K562 (cell line): ENCODE measurements at regions not wholly inside any gene's neighbourhood (a gene's known extent, or its start where the extent isn't known, plus 50 kb on each side); places are given as distances from the start of the nearest gene placed in this dataset.

Experiments
- ATAC-seq: fragments of 200-7000 bp; cut with Tn5 transposase; 3 replicates; pipeline ENCODE4 v1.9.1; 2020; ENCODE audit warnings: moderate library complexity
- BruUV-seq: library from RNA; stranded (reverse); fragments of 400-500 nt; replicated peaks from 2 replicates; lab custom pipeline; 2021; lab: Mats Ljungman, UMichigan
- CTCF ChIA-PET: fragments of 300-600 bp; formaldehyde crosslinking; extraction: SDS; loops from one replicate; lab custom pipeline; 2021; ENCODE audit warnings: low intra/inter-chr PET ratio; lab: Yijun Ruan, JAX
- POLR2A ChIA-PET: fragments of 300-600, 350-650 bp; sonication (Branson Sonifier 250); formaldehyde crosslinking; extraction: SDS; loops from one replicate; lab custom pipeline; 2021; ENCODE audit warnings: antibody characterized with exemption, inconsistent platforms; lab: Yijun Ruan, JAX
- DNase-seq, 4 experiments: peaks; one replicate each; pipeline versions ENCODE4 v3.0.0 to v3.0.0-alpha.2; 2011 to 2018; ENCODE audit warnings: low spot score in 3 of 4, mixed read lengths in 3 of 4; ENCODE audit errors: extremely low read depth in 1 of 4
- FAIRE-seq: peaks from 2 replicates; lab custom pipeline; 2011; peaks lifted over from hg19 to GRCh38; lab: Jason Lieb, UNC
- H2AFZ ChIP-seq: 2 replicates; pipeline ENCODE4 v1.6.0; 2011; ENCODE audit warnings: low read depth, low read length, control low read depth, inconsistent platforms
- H3K27ac ChIP-seq: fragments of 200-600 bp; 3 replicates; pipeline ENCODE4 v1.8.0; 2011; ENCODE audit warnings: low read depth, mild to moderate bottlenecking, control low read depth, inconsistent platforms, low read length, moderate library complexity, mixed read lengths; ENCODE audit errors: extremely low read depth
- H3K27me3 ChIP-seq, 2 experiments: fragments of 300-600 bp in 1 of 2; 2 replicates in 1 of 2; 3 replicates in 1 of 2; pipeline versions ENCODE4 v1.6.0 to v1.8.0; 2011; ENCODE audit warnings: inconsistent platforms in 2 of 2, low read length in 2 of 2, mild to moderate bottlenecking in 1 of 2, mixed read lengths in 1 of 2, moderate library complexity in 1 of 2; ENCODE audit not compliant: control insufficient read depth in 2 of 2, insufficient read depth in 2 of 2
- H3K36me3 ChIP-seq: fragments of 300-600 bp; 3 replicates; pipeline ENCODE4 v1.8.0; 2011; ENCODE audit warnings: mild to moderate bottlenecking, low read length, inconsistent platforms; ENCODE audit not compliant: control insufficient read depth, insufficient read depth
- H3K4me1 ChIP-seq, 2 experiments: fragments of 200-600 bp in 1 of 2; replicated peaks in 1 of 2; 2 replicates in 1 of 2; 3 replicates in 1 of 2; pipeline versions ENCODE4 v1.5.1 to v1.8.0; 2011; ENCODE audit warnings: inconsistent platforms in 2 of 2, low read length in 2 of 2, mild to moderate bottlenecking in 1 of 2, mixed read lengths in 1 of 2, moderate library complexity in 1 of 2; ENCODE audit not compliant: control insufficient read depth in 2 of 2, insufficient read depth in 2 of 2
- H3K4me2 ChIP-seq: 2 replicates; pipeline ENCODE4 v1.6.1; 2011; ENCODE audit warnings: low read length, control low read depth, inconsistent platforms, mixed read lengths; ENCODE audit not compliant: insufficient read depth
- H3K4me3 ChIP-seq: fragments of 200-600 bp; sonication (generic), shearing (Covaris generic); 2 replicates; pipeline ENCODE4 v1.5.1; 2016; ENCODE audit warnings: control low read depth, inconsistent platforms
- H3K79me2 ChIP-seq: fragments of 200-600 bp; 3 replicates; pipeline ENCODE4 v1.8.0; 2011; ENCODE audit warnings: low read length, inconsistent platforms; ENCODE audit not compliant: control insufficient read depth, insufficient read depth
- H3K9ac ChIP-seq, 2 experiments: 2 replicates each; pipeline versions ENCODE4 v1.6.0 to v1.6.1; 2011; ENCODE audit warnings: low read depth in 2 of 2, low read length in 2 of 2, control low read depth in 1 of 2, inconsistent platforms in 1 of 2, mild to moderate bottlenecking in 1 of 2, mixed read lengths in 1 of 2; ENCODE audit not compliant: insufficient read depth in 1 of 2
- H3K9me1 ChIP-seq: one replicate; pipeline ENCODE4 v1.6.0; 2011; ENCODE audit warnings: inconsistent platforms, mild to moderate bottlenecking, low read length, moderate library complexity; ENCODE audit not compliant: control insufficient read depth, insufficient read depth
- H3K9me3 ChIP-seq: replicated peaks from 2 replicates; pipeline ENCODE4 v1.5.1; 2011; ENCODE audit warnings: low read depth, low read length, inconsistent platforms; ENCODE audit not compliant: control insufficient read depth, insufficient read depth
- H4K20me1 ChIP-seq: replicated peaks from 2 replicates; pipeline ENCODE4 v1.6.1; 2011; ENCODE audit warnings: low read length, inconsistent platforms, mixed read lengths; ENCODE audit not compliant: control insufficient read depth, insufficient read depth
- FOSL1 ChIP-seq: fragments of 200-800 bp; sonication (Bioruptor generic); conservative IDR thresholded peaks from 2 replicates; pipeline ENCODE4 v1.6.1; 2016; ENCODE audit warnings: missing genetic modification characterization, missing compliant biosample characterization
- MEIS2 ChIP-seq: fragments of 450-650 bp; IDR thresholded peaks from 2 replicates; pipeline ENCODE4 v1.6.1; 2014; ENCODE audit warnings: mild to moderate bottlenecking; ENCODE audit not compliant: partially characterized antibody
- TFE3 ChIP-seq: fragments of 450-650 bp; formaldehyde crosslinking; IDR thresholded peaks from 2 replicates; pipeline ENCODE4 v1.4.0; 2020; ENCODE audit warnings: mild to moderate bottlenecking, mixed read lengths
- ZBTB43 ChIP-seq: sonication (generic); formaldehyde crosslinking; IDR thresholded peaks from 2 replicates; pipeline ENCODE4 v1.8.0; 2023; ENCODE audit warnings: mild to moderate bottlenecking, missing genetic modification reagents
- ZNF384 ChIP-seq: IDR thresholded peaks from 2 replicates; pipeline ENCODE4 v1.6.1; 2012; ENCODE audit warnings: low read depth, low read length, improper control_type of control experiment
- WGBS: fragments of 100-300 bp; shearing (Covaris generic); methylation state at CpG from one replicate; pipeline ENCODE4 v1.1.6; 2016; ENCODE audit warnings: low coverage, mixed read lengths; ENCODE audit not compliant: insufficient coverage; ENCODE audit errors: missing lambda C conversion rate; 5-methylcytosine and 5-hydroxymethylcytosine counted together
- in situ Hi-C: fragments of 300-500 bp; cut with MboI; formaldehyde crosslinking; loops from 4 replicates; pipeline ENCODE4 v1.15.0; 2018; ENCODE audit warnings: inconsistent platforms, mixed read lengths
- intact Hi-C: fragments of 100-400 bp; cut with micrococcal nuclease; formaldehyde crosslinking; loops from 2 replicates; pipeline ENCODE4 v1.14.2; 2022
- TF ChIP-seq, protein P1 (sequence below), 2 experiments: fragments of 450-650 bp in 1 of 2; sonication (generic) in 1 of 2; formaldehyde crosslinking in 1 of 2; IDR thresholded peaks in 1 of 2; conservative IDR thresholded peaks in 1 of 2; 2 replicates each; pipeline versions ENCODE4 v1.6.1 to v1.8.1; 2016 to 2023; ENCODE audit warnings: mild to moderate bottlenecking in 2 of 2, moderate library complexity in 2 of 2, inconsistent platforms in 1 of 2, missing genetic modification reagents in 1 of 2
- TF ChIP-seq, protein P2 (sequence below): sonication (generic); formaldehyde crosslinking; IDR thresholded peaks from 2 replicates; pipeline ENCODE4 v1.8.0; 2022; ENCODE audit warnings: missing genetic modification reagents, mild to moderate bottlenecking, moderate library complexity, borderline replicate concordance
- TF ChIP-seq, protein P3 (sequence below): fragments of 450-650 bp; IDR thresholded peaks from 2 replicates; pipeline ENCODE4 v1.6.1; 2017; ENCODE audit warnings: mild to moderate bottlenecking, moderate library complexity

GRCh38 chr2:189318761-189319160, 122.5 kb upstream of the WDR75 start:
- no peak overlapping the region for H3K4me3 ChIP-seq
- ATAC-seq (no peak), FAIRE-seq (no peak), DNase-seq (no peak)
- H3K36me3 ChIP-seq: no peaks in the 10 kb centered on the region
- no peaks in the 10 kb centered on the region for H3K79me2 ChIP-seq
- POLR2A ChIA-PET: no interaction called here
- H2AFZ ChIP-seq: no peak overlapping the region
- TF ChIP-seq, protein P1, sequence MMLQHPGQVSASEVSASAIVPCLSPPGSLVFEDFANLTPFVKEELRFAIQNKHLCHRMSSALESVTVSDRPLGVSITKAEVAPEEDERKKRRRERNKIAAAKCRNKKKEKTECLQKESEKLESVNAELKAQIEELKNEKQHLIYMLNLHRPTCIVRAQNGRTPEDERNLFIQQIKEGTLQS (IDR thresholded peaks at IDR 0.05): no peak
- TF ChIP-seq, protein P1 (CRISPR knock-in tag; conservative IDR thresholded peaks at IDR 0.05): no peak
- TF ChIP-seq FOSL1 (tag) (no peak), MEIS2 (no peak), TFE3 (no peak), ZNF384 (no peak), ZBTB43 (CRISPR knock-in tag) (no peak)
- TF ChIP-seq, protein P2, sequence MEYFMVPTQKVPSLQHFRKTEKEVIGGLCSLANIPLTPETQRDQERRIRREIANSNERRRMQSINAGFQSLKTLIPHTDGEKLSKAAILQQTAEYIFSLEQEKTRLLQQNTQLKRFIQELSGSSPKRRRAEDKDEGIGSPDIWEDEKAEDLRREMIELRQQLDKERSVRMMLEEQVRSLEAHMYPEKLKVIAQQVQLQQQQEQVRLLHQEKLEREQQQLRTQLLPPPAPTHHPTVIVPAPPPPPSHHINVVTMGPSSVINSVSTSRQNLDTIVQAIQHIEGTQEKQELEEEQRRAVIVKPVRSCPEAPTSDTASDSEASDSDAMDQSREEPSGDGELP: no peak
- TF ChIP-seq, protein P3, sequence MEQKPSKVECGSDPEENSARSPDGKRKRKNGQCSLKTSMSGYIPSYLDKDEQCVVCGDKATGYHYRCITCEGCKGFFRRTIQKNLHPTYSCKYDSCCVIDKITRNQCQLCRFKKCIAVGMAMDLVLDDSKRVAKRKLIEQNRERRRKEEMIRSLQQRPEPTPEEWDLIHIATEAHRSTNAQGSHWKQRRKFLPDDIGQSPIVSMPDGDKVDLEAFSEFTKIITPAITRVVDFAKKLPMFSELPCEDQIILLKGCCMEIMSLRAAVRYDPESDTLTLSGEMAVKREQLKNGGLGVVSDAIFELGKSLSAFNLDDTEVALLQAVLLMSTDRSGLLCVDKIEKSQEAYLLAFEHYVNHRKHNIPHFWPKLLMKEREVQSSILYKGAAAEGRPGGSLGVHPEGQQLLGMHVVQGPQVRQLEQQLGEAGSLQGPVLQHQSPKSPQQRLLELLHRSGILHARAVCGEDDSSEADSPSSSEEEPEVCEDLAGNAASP: no peak
- WGBS: 0% methylated on average over 1 of the region's 1 CpG
- no peak overlapping the region for H3K27ac ChIP-seq
- CTCF ChIA-PET: no interaction called here
- intact Hi-C loops: no loop called here
- in situ Hi-C loops: no loop called here
- no peaks in the 10 kb centered on the region for H3K4me1 ChIP-seq
- H3K4me2 ChIP-seq: no peak overlapping the region
- H3K9me3 ChIP-seq: no peaks in the 10 kb centered on the region; the same call in 1 of the 2 replicates
- no TSS peak for BruUV-seq
- no peaks in the 10 kb centered on the region for H4K20me1 ChIP-seq
- no peaks in the 10 kb centered on the region for H3K27me3 ChIP-seq
- H3K9ac ChIP-seq: no peak overlapping the region
- H3K9me1 ChIP-seq: no peaks in the 10 kb centered on the region
